ENCODE measurements at regions not wholly inside any gene's neighbourhood (a gene's known extent, or its start where the extent isn't known, plus 50 kb on each side); places are given as distances from the start of the nearest gene placed in this dataset.

DNA sequence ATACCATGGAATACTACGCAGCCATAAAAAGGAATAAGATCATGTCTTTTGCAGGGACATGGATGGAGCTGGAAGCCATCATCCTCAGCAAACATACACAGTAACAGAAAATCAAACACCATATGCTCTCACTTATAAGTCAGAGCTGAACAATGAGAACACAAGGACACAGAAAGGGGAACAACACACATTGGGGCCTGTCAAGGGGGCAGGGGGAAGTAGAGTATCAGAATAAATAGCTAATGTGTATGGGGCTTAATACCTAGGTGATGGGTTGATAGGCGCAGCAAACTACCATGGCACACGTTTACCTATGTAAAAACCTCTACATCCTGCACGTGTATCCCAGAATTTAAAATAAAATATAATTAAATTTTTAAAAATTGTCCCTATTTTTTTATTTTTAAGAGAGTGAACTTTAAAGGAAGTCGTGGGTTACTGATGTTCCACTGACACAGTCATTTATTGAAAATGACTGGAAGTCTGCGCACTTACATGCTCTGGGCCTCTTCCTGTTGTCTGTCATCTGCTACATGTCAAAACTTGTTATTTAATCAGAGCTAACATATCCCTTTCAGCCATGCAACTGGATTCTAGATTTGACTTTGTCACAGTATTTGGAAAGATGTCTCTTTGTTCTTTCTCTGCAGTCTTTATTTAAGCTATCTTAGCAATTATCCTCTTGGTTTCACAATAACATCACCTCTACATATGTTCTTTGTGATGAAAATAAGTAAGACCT is 73.7 kb upstream of the ABCB5 start:
- TF ChIP-seq, protein P1, sequence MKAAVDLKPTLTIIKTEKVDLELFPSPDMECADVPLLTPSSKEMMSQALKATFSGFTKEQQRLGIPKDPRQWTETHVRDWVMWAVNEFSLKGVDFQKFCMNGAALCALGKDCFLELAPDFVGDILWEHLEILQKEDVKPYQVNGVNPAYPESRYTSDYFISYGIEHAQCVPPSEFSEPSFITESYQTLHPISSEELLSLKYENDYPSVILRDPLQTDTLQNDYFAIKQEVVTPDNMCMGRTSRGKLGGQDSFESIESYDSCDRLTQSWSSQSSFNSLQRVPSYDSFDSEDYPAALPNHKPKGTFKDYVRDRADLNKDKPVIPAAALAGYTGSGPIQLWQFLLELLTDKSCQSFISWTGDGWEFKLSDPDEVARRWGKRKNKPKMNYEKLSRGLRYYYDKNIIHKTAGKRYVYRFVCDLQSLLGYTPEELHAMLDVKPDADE (IDR thresholded peaks at IDR 0.05): no peak
- TF ChIP-seq, protein P2, sequence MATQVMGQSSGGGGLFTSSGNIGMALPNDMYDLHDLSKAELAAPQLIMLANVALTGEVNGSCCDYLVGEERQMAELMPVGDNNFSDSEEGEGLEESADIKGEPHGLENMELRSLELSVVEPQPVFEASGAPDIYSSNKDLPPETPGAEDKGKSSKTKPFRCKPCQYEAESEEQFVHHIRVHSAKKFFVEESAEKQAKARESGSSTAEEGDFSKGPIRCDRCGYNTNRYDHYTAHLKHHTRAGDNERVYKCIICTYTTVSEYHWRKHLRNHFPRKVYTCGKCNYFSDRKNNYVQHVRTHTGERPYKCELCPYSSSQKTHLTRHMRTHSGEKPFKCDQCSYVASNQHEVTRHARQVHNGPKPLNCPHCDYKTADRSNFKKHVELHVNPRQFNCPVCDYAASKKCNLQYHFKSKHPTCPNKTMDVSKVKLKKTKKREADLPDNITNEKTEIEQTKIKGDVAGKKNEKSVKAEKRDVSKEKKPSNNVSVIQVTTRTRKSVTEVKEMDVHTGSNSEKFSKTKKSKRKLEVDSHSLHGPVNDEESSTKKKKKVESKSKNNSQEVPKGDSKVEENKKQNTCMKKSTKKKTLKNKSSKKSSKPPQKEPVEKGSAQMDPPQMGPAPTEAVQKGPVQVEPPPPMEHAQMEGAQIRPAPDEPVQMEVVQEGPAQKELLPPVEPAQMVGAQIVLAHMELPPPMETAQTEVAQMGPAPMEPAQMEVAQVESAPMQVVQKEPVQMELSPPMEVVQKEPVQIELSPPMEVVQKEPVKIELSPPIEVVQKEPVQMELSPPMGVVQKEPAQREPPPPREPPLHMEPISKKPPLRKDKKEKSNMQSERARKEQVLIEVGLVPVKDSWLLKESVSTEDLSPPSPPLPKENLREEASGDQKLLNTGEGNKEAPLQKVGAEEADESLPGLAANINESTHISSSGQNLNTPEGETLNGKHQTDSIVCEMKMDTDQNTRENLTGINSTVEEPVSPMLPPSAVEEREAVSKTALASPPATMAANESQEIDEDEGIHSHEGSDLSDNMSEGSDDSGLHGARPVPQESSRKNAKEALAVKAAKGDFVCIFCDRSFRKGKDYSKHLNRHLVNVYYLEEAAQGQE (IDR thresholded peaks at IDR 0.05; ENCODE audit: unreplicated experiment): no peak
- TF ChIP-seq, protein P3, sequence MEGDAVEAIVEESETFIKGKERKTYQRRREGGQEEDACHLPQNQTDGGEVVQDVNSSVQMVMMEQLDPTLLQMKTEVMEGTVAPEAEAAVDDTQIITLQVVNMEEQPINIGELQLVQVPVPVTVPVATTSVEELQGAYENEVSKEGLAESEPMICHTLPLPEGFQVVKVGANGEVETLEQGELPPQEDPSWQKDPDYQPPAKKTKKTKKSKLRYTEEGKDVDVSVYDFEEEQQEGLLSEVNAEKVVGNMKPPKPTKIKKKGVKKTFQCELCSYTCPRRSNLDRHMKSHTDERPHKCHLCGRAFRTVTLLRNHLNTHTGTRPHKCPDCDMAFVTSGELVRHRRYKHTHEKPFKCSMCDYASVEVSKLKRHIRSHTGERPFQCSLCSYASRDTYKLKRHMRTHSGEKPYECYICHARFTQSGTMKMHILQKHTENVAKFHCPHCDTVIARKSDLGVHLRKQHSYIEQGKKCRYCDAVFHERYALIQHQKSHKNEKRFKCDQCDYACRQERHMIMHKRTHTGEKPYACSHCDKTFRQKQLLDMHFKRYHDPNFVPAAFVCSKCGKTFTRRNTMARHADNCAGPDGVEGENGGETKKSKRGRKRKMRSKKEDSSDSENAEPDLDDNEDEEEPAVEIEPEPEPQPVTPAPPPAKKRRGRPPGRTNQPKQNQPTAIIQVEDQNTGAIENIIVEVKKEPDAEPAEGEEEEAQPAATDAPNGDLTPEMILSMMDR (conservative IDR thresholded peaks at IDR 0.05; ENCODE audit: low read depth in 2 of 2): no peak
- TF ChIP-seq POLR2AphosphoS5 (IDR thresholded peaks at IDR 0.05; ENCODE audit: low read depth): no peak
